NCI-H2107 treated with DMSO at 0.1 percent for 48 hours (cell line): ENCODE measurements at regions not wholly inside any gene's neighbourhood (a gene's known extent, or its start where the extent isn't known, plus 50 kb on each side); places are given as distances from the start of the nearest gene placed in this dataset.

Source experiments
- DNase-seq: peaks from one replicate; lab custom pipeline; 2025; ENCODE audit not compliant: unreplicated experiment; lab: John Stamatoyannopoulos, UW

GRCh38 chr10:36393801-36394200 lies 731.6 kb upstream of the ANKRD30A start:
- DNase-seq = no peak

DNA sequence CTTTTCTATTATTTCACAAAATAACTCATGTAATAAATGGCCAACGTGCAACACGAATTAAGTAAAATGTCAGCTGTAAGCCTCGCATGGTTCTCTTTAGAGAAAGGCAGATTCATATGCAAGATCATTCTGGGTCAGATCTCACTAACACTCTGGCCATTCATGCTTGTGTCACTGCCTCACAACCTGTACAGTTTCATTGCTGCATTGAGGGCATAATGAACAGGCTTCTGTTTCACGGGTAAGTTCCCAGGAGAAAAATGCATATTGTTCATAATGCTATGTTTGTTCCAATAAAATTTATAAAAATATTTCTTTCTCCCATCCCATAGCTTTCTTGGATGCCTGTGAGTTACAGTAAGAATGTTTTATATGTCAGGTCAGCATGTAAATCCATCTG lies 734.0 kb upstream of the ANKRD30A start:
- no peak for DNase-seq

DNA sequence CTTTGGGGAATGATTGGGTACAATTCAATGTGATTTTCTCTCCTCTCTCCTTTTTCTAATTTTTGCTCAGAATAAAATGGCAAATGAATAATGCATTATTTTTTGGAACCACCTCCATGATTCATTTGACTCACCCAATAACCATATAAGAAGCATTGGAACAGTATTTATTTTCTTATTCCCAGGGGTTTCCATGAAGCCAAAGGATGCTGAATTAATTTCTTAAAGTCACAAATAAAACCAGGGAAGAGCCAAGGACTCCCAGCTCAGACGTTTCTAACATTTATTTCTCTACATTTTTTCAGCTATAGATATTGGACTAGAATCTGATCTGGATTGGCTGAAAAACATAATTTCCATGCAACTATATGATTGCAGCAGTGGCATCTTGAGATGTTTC lies 735.2 kb upstream of the ANKRD30A start:
- no peak for DNase-seq

GRCh38 chr10:36388166-36388565 lies 737.2 kb upstream of the ANKRD30A start:
- no peak for DNase-seq

DNA sequence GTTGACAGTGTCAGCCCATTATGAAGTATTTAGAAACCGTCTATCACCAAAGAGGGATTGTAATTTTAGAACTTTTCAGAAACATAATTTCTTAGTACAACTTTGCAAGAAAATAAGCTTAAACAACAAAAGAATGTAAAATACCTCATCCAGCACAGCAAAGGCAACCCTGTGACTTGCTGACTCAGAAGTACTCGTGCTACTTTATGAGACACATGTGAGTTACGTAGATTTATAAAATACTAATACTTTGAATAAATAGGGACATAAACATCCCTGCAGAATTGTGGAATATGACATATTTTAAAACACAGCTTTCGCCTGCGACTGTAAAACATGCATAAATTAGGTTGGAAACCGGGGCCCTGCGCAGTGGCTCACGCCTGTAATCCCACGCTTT lies 739.7 kb upstream of the ANKRD30A start:
- no peak for DNase-seq

DNA sequence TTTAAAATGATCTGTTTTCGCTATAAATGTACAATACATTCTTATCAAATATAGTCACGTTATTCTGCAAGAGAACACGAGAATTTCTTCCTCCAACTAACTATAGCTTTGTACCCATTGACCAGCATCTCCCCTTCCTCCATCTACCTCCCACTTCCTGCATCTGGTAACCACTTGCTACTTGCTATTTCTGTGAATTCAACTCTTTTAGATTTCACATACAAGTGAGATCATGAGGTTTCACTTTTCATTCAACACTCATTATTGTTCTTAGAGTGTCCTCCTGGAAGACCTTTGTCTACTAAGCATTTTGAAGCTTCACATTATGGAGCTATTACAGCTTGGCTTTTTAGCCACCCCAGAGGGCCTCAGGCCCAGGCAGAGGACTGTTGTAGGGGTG lies 741.3 kb upstream of the FZD8 start:
- no peak for DNase-seq

GRCh38 chr10:36381748-36382147 lies 739.7 kb upstream of the FZD8 start:
- DNase-seq = no peak

DNA sequence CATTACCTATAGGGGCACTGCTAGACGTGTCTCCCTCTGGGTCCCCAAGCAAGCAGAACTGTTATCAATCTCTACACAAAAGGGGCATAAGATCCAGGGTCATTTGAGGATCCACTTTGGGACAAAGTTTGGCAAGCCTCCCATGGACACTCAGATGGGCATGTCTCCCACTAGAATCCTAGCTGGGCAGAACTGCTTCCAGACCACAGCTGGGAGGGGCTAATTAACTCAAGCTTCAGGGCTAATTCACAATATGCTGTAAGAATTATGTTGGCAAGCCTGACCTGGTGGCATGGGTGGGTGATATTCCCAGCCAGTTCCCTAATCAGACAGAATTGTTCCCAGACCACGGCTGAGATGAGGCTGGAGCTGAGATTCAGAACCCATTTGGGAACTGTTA lies 738.4 kb upstream of the FZD8 start:
- DNase-seq = no peak

DNA sequence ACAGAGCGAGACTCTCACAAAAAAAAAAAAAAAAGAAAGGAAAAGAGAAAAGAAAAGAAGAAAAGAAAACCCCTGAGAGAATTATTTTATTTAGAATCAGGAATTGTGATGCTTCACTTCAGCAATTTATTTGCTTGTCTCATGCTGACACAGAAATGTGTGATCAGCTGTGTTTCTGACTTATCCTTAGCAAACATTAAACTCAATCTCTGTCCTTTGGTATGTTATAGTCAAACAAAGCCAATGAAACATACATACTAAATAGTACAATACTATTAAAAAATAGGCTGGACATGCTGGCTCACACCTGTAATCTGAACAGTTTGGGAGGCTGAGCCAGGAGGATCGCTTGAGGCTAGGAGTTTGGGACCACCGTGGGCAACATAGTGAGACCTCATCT lies 733.0 kb upstream of the FZD8 start:
- DNase-seq = no peak

DNA sequence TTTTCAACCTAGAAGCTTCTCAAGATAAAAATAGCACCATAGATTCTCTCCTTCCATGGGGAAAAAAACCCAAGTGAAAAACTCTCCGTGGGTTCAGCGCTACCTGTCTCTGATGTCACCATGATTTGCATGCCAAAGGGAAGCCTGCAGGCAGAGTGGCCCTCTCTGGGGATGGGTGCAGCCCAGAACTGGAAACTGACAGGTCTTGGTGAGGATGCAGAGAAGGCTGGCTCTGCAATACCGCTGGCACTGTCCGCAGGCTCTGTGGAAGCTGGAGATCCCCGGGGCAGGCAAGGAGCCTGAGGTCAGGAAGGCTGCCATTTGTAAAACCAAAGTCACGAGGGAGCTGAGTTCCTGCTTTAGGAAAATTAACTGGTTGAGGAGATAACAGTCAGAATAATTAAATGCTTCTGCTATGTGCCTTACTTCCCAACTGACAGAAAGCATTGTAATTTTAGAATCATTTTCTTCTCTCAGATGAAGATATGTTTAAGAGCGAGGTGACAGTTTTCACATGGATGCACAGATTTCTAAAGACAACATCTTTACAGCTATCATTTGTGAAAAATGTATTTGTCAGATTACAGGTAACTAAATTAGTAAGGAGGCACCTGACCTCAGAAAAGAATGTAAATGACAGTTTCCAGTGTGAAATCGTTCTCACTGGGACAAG lies 731.5 kb upstream of the FZD8 start:
- DNase-seq = no peak

GRCh38 chr10:36367362-36367761 lies 725.3 kb upstream of the FZD8 start:
- no peak for DNase-seq

DNA sequence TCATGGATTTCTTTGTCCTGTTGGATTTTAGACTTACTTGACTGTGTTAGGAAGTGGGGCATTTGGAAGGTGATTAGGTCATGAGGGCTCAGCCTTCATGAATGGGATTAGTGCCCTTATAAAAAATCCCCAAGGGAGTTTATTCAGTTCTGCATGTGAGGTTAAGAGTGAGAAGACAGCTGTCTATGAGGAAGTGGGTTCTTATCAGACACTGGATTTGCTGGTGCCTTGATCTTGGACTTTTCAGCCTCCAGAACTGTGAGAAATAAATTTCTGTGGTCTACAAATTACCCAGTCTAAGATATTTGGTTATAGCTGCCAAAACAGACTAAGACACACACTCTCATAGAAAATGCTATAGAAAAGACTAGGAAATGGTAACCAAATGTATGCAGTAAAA lies 724.7 kb upstream of the FZD8 start:
- no peak for DNase-seq

DNA sequence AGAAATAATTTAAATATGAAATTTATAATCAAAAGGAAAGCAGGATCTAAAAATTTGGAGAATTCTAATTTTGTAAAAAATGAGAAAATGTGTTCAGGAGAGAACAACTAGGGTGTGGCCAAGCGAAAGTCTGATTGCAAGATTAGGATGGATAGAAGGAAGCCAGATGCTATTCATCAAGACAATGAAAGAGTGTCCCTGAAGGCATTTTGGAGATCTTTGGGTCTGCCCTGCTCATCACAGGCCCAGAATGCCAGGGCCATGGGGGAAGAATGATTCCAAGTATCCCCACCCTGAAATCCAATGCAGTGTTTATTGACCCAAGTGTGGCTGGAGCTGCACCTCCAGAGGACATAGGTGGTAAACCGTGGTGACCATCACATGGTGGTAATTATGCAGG lies 724.0 kb upstream of the FZD8 start:
- DNase-seq = no peak

DNA sequence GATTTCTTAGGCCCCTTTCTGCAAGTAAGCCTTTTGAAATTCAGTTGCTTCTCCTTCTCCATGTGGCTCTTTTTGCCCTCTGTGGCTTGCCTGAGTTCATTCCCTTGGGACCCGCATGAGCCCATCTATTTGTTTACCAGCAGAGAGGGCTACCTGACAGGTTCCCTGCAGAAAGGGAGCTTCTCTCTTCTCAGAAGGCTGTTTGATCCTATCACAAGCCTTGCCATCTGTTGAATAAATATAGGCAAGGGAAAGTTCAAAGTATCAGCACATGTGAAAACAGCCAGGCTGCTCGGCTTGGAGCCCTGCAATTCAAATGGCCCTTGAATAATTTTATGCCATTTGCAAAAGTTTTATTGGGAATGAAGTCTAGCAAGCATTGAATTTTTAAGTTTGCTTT lies 720.2 kb upstream of the FZD8 start:
- DNase-seq = peak; percentile 3

- DNase-seq = no peak
These were observed 716.6 kb upstream of the FZD8 start for GRCh38 chr10:36358736-36359135.

GRCh38 chr10:36354633-36355032 lies 712.5 kb upstream of the FZD8 start:
- no peak for DNase-seq

GRCh38 chr10:36351159-36351558 lies 709.1 kb upstream of the FZD8 start:
- DNase-seq = no peak

- DNase-seq = no peak
These were observed 707.5 kb upstream of the FZD8 start for GRCh38 chr10:36349445-36350078.

GRCh38 chr10:36345807-36346206 lies 703.7 kb upstream of the FZD8 start:
- no peak for DNase-seq

GRCh38 chr10:36345175-36345533 lies 703.1 kb upstream of the FZD8 start:
- no peak for DNase-seq

GRCh38 chr10:36344240-36345174 lies 702.4 kb upstream of the FZD8 start:
- DNase-seq = no peak

GRCh38 chr10:36342781-36343180 lies 700.7 kb upstream of the FZD8 start:
- DNase-seq = no peak
